A549 (cell line): ENCODE measurements at regions not wholly inside any gene's neighbourhood (a gene's known extent, or its start where the extent isn't known, plus 50 kb on each side); places are given as distances from the start of the nearest gene placed in this dataset.

ENCODE experiments used
- ATAC-seq, 2 experiments: fragments of 200-7000 bp in 1 of 2; fragments of >200 bp in 1 of 2; cut with Nextera tagmentation in 1 of 2; cut with Tn5 transposase in 1 of 2; 3 replicates each; pipeline versions ENCODE4 v1.8.0 to v1.9.1; 2018 to 2020; ENCODE audit warnings: mild to moderate bottlenecking in 1 of 2, moderate library complexity in 1 of 2
- CTCF ChIA-PET: fragments of 300-600 bp; sonication (Branson Sonifier 250); formaldehyde crosslinking; extraction: SDS; loops from one replicate; lab custom pipeline; 2021; ENCODE audit warnings: antibody characterized with exemption, inconsistent platforms; lab: Yijun Ruan, JAX
- POLR2A ChIA-PET: fragments of 350-600 bp; formaldehyde crosslinking; extraction: SDS; loops from one replicate; lab custom pipeline; 2021; ENCODE audit warnings: antibody characterized with exemption, inconsistent platforms; lab: Yijun Ruan, JAX
- DNase-seq, 2 experiments: peaks; one replicate each; pipeline versions ENCODE4 v3.0.0 to v3.0.0-alpha.2; 2011 to 2016; ENCODE audit warnings: low read depth in 1 of 2, low spot score in 1 of 2
- FAIRE-seq: peaks from 2 replicates; lab custom pipeline; 2011; peaks lifted over from hg19 to GRCh38; lab: Jason Lieb, UNC
- H3K27ac ChIP-seq, 2 experiments: fragments of >200 bp; sonication (Bioruptor Twin); formaldehyde crosslinking; 3 replicates each; pipeline ENCODE4 v1.5.1; 2016 to 2017
- H3K4me1 ChIP-seq: fragments of >200 bp; sonication (Bioruptor Twin); formaldehyde crosslinking; 3 replicates; pipeline ENCODE4 v1.6.1; 2016
- H3K4me2 ChIP-seq: fragments of >200 bp; sonication (Bioruptor Twin); formaldehyde crosslinking; 3 replicates; pipeline ENCODE4 v1.6.1; 2016
- H3K4me3 ChIP-seq: fragments of >200 bp; sonication (Bioruptor Twin); formaldehyde crosslinking; 3 replicates; pipeline ENCODE4 v1.5.1; 2016
- H3K9me3 ChIP-seq: fragments of >200 bp; sonication (Bioruptor Twin); formaldehyde crosslinking; 3 replicates; pipeline ENCODE4 v1.6.1; 2016
- BHLHE40 ChIP-seq: IDR thresholded peaks from 2 replicates; pipeline ENCODE4 v1.6.1; 2012; ENCODE audit warnings: low read depth, low read length, inconsistent platforms
- CBX8 ChIP-seq: fragments of 200-600 bp; sonication (generic); IDR thresholded peaks from 2 replicates; pipeline ENCODE4 v1.6.1; 2016
- CEBPB ChIP-seq, 2 experiments: fragments of >200 bp in 1 of 2; sonication (Bioruptor Twin) in 1 of 2; formaldehyde crosslinking in 1 of 2; IDR thresholded peaks; 2 replicates each; pipeline ENCODE4 v1.6.1; 2012 to 2016
- CHD4 ChIP-seq: fragments of 200-600 bp; sonication (generic); IDR thresholded peaks from 2 replicates; pipeline ENCODE4 v1.6.1; 2016; ENCODE audit warnings: antibody characterized with exemption, mild to moderate bottlenecking, borderline replicate concordance
- EHF ChIP-seq: fragments of 250-450 bp; sonication (Bioruptor Pico); IDR thresholded peaks from 2 replicates; pipeline ENCODE4 v1.5.0; 2020; ENCODE audit warnings: mild to moderate bottlenecking
- FOSB ChIP-seq: fragments of 250-450 bp; sonication (Bioruptor Pico); IDR thresholded peaks from 2 replicates; pipeline ENCODE4 v1.5.0; 2020; ENCODE audit warnings: mild to moderate bottlenecking, moderate library complexity
- FOSL2 ChIP-seq, 2 experiments: fragments of 450-650 bp in 1 of 2; fragments of >200 bp in 1 of 2; sonication (Bioruptor Twin) in 1 of 2; formaldehyde crosslinking; IDR thresholded peaks; 2 replicates each; pipeline versions ENCODE4 v1.5.0 to v1.6.1; 2016 to 2020; ENCODE audit warnings: mild to moderate bottlenecking in 1 of 2, moderate library complexity in 1 of 2
- JUNB ChIP-seq: fragments of >200 bp; sonication (Bioruptor Twin); formaldehyde crosslinking; IDR thresholded peaks from 2 replicates; pipeline ENCODE4 v1.6.1; 2016
- KDM1A ChIP-seq: fragments of 200-600 bp; sonication (generic); IDR thresholded peaks from 2 replicates; pipeline ENCODE4 v1.6.1; 2016; ENCODE audit warnings: low read depth, mild to moderate bottlenecking
- KDM5A ChIP-seq: fragments of 200-600 bp; sonication (generic); IDR thresholded peaks from 2 replicates; pipeline ENCODE4 v1.6.1; 2016; ENCODE audit warnings: antibody characterized with exemption, mild to moderate bottlenecking
- MAZ ChIP-seq: fragments of 150-350 bp; IDR thresholded peaks from 2 replicates; pipeline ENCODE4 v1.6.1; 2014; ENCODE audit warnings: antibody characterized with exemption, low read depth, low read length, borderline replicate concordance
- MYC ChIP-seq: IDR thresholded peaks from 2 replicates; pipeline ENCODE4 v1.6.1; 2012; ENCODE audit warnings: mild to moderate bottlenecking, inconsistent platforms, low read length, improper control_type of control experiment, borderline replicate concordance
- NFE2L2 ChIP-seq: fragments of 150-350 bp; conservative IDR thresholded peaks from 2 replicates; pipeline ENCODE4 v1.6.1; 2014; ENCODE audit warnings: low read length
- NPAS2 ChIP-seq: fragments of 250-450 bp; sonication (Bioruptor Pico); IDR thresholded peaks from 2 replicates; pipeline ENCODE4 v1.8.0; 2022; ENCODE audit warnings: mild to moderate bottlenecking, moderate library complexity, borderline replicate concordance
- NR3C1 ChIP-seq: fragments of >200 bp; sonication (Bioruptor Twin); formaldehyde crosslinking; IDR thresholded peaks from 3 replicates; pipeline ENCODE4 v1.6.1; 2017
- POLR2A ChIP-seq: IDR thresholded peaks from 2 replicates; pipeline ENCODE4 v1.6.1; 2012; ENCODE audit warnings: mild to moderate bottlenecking, low read length
- RCOR1 ChIP-seq: fragments of 150-350 bp; IDR thresholded peaks from 2 replicates; pipeline ENCODE4 v1.6.1; 2014; ENCODE audit warnings: antibody characterized with exemption, low read length, low read depth
- SREBF2 ChIP-seq: fragments of 450-650 bp; IDR thresholded peaks from 2 replicates; pipeline ENCODE4 v1.6.1; 2014; ENCODE audit warnings: mild to moderate bottlenecking, moderate library complexity
- ZC3H11A ChIP-seq: fragments of 450-650 bp; IDR thresholded peaks from 2 replicates; pipeline ENCODE4 v1.6.1; 2014; ENCODE audit warnings: antibody characterized with exemption, mild to moderate bottlenecking
- WGBS: methylation state at CpG from one replicate; pipeline ENCODE4 v1.1.6; 2017; ENCODE audit errors: missing lambda C conversion rate; 5-methylcytosine and 5-hydroxymethylcytosine counted together
- TF ChIP-seq, protein P1 (sequence below): fragments of >200 bp; sonication (Bioruptor Twin); formaldehyde crosslinking; IDR thresholded peaks from 3 replicates; pipeline ENCODE4 v1.5.1; 2016
- TF ChIP-seq, protein P2 (sequence below): IDR thresholded peaks from 2 replicates; pipeline ENCODE4 v1.6.1; 2012; ENCODE audit warnings: low read depth, borderline replicate concordance
- TF ChIP-seq, protein P3 (sequence below): fragments of 150-350 bp; IDR thresholded peaks from 2 replicates; pipeline ENCODE4 v1.6.1; 2014; ENCODE audit warnings: low read depth, mild to moderate bottlenecking, low read length
- TF ChIP-seq, protein P4 (sequence below): IDR thresholded peaks from 2 replicates; pipeline ENCODE4 v1.6.1; 2012

DNA sequence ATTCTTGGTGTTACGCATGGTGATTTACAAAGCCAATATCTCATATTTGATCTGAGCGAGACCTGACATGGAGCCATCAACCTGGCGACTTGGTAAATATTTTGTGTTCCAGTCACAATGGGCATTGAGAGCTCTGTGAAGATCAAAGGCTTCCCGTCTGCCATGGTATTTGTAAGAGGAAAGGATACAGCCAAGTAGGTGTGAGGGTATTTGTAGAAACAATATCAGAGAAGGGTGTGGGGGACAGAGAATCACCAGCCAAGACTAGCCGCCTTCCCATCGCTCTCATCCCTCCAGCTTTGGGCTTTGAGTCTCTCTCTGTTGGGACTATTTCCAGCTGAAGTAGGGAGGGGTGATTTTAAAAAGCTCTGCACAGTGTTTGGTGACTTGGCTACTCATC, 173.4 kb upstream of the BDNF start (continued):
- TF ChIP-seq, protein P1, sequence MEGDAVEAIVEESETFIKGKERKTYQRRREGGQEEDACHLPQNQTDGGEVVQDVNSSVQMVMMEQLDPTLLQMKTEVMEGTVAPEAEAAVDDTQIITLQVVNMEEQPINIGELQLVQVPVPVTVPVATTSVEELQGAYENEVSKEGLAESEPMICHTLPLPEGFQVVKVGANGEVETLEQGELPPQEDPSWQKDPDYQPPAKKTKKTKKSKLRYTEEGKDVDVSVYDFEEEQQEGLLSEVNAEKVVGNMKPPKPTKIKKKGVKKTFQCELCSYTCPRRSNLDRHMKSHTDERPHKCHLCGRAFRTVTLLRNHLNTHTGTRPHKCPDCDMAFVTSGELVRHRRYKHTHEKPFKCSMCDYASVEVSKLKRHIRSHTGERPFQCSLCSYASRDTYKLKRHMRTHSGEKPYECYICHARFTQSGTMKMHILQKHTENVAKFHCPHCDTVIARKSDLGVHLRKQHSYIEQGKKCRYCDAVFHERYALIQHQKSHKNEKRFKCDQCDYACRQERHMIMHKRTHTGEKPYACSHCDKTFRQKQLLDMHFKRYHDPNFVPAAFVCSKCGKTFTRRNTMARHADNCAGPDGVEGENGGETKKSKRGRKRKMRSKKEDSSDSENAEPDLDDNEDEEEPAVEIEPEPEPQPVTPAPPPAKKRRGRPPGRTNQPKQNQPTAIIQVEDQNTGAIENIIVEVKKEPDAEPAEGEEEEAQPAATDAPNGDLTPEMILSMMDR, result no peak
- no peak for TF ChIP-seq CEBPB (IDR thresholded peaks at IDR 0.05)
- no peak for TF ChIP-seq MYC
- no peak for TF ChIP-seq POLR2A
- TF ChIP-seq BHLHE40, result no peak
- TF ChIP-seq, protein P2, sequence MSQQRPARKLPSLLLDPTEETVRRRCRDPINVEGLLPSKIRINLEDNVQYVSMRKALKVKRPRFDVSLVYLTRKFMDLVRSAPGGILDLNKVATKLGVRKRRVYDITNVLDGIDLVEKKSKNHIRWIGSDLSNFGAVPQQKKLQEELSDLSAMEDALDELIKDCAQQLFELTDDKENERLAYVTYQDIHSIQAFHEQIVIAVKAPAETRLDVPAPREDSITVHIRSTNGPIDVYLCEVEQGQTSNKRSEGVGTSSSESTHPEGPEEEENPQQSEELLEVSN, result no peak
- TF ChIP-seq JUNB, result no peak

DNA sequence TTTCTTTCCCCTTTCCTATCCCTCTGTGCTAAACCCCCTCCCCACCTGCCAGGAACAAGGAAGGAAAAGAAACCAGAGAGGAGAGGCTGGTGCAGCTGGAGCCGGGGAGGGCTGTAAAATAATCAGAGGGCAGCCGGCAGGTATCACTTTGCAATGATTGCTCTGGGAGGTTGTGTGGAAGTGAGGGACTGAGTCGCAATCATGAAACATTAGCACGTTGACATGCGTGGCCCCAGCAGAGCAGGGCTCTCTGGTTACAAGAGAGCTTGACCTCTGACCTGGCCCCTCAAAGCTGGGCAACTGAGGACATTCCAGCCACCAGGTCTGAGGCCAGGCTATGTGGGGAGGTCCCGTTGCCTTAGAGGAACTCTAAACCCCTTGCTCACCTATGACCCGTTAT, 170.8 kb upstream of the BDNF start:
- DNase-seq (no peak), ATAC-seq (no peak), FAIRE-seq (no peak)
- 71% methylated on average over 7 of the region's 7 CpGs for WGBS
- ChIA-PET CTCF (interaction anchor here (1.3 kb wide), 1 partner anchor 13 kb away, joined by 3 read pairs; no protein-coding TSS in a partner anchor), POLR2A (no interaction called here)
- Histone ChIP-seq H3K9me3 (no peaks in the 10 kb centered on the region), H3K4me2 (no peak overlapping the region), H3K27ac (no peak overlapping the region), H3K4me1 (no peaks in the 10 kb centered on the region), H3K4me3 (no peak overlapping the region)
- TF ChIP-seq KDM5A (no peak), NR3C1 (no peak), CBX8 (no peak), FOSB (CRISPR knock-in tag) (no peak), MAZ (no peak), ZC3H11A (no peak), NPAS2 (CRISPR knock-in tag) (no peak)

DNA sequence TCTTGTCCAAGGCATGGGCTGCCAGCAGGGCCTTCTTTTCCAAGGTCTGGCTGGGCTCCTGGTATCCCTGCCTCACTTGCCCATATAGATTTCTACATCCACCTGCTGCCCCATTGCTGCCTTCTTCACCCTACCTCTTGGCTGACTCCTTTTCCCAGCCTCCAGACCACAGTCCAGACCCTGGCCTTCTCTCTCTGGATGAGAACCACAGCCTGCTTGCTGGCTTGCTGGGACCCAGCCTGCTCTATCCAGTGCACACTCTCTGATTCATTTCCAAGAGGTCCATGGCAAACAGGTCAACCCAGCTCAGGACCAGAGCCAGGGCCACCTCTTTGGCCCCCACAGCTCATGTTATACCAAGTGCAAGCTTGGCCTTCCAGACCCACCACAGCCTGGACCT, 169.4 kb upstream of the BDNF start:
- Histone ChIP-seq H3K4me1 (no peaks in the 10 kb centered on the region), H3K4me3 (no peak overlapping the region), H3K4me2 (no peak overlapping the region), H3K9me3 (no peaks in the 10 kb centered on the region), H3K27ac (no peak overlapping the region)
- ATAC-seq, result no peak
- ChIA-PET CTCF (interaction anchor here (0.6 to 1.5 kb wide), 3 partner anchors 13 to 1338 kb away, joined by 3 read pairs; no protein-coding TSS in a partner anchor), POLR2A (no interaction called here)
- no peak for DNase-seq
- TF ChIP-seq NR3C1 (no peak), MAZ (no peak), SREBF2 (no peak), KDM1A (no peak), FOSL2 (IDR thresholded peaks at IDR 0.05) (no peak), FOSL2 (CRISPR knock-in tag; IDR thresholded peaks at IDR 0.05) (no peak), CHD4 (no peak), KDM5A (no peak), RCOR1 (no peak), NFE2L2 (no peak), EHF (no peak), POLR2A (no peak)
- TF ChIP-seq, protein P3, sequence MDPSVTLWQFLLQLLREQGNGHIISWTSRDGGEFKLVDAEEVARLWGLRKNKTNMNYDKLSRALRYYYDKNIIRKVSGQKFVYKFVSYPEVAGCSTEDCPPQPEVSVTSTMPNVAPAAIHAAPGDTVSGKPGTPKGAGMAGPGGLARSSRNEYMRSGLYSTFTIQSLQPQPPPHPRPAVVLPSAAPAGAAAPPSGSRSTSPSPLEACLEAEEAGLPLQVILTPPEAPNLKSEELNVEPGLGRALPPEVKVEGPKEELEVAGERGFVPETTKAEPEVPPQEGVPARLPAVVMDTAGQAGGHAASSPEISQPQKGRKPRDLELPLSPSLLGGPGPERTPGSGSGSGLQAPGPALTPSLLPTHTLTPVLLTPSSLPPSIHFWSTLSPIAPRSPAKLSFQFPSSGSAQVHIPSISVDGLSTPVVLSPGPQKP, result no peak
- TF ChIP-seq, protein P4, sequence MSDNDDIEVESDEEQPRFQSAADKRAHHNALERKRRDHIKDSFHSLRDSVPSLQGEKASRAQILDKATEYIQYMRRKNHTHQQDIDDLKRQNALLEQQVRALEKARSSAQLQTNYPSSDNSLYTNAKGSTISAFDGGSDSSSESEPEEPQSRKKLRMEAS, result no peak
- no peak for FAIRE-seq
